ENCODE measurements at regions not wholly inside any gene's neighbourhood (a gene's known extent, or its start where the extent isn't known, plus 50 kb on each side); places are given as distances from the start of the nearest gene placed in this dataset.

GRCh38 chr18:51448949-51449348, 251.5 kb upstream of the MEX3C start:
- Mint-ChIP-seq H3K9me3 (ENCODE audit: unreplicated experiment) (no peaks in the 10 kb centered on the region), H3K27ac (ENCODE audit: unreplicated experiment) (no peak overlapping the region), H3K4me1 (ENCODE audit: unreplicated experiment) (no peaks in the 10 kb centered on the region), H3K4me3 (ENCODE audit: unreplicated experiment) (no peak overlapping the region), H3K27me3 (ENCODE audit: unreplicated experiment) (no peaks in the 10 kb centered on the region), H3K36me3 (ENCODE audit: low read depth, unreplicated experiment) (no peaks in the 10 kb centered on the region)
- no peak for DNase-seq (ENCODE audit: low spot score)
- no peak for TF ChIP-seq CTCF (IDR thresholded peaks at IDR 0.05; ENCODE audit: unreplicated experiment)

GRCh38 chr18:51453594-51453993, 256.1 kb upstream of the MEX3C start:
- no peak overlapping the region for H3K27ac Mint-ChIP-seq (ENCODE audit: unreplicated experiment)
- DNase-seq (ENCODE audit: low spot score) = no peak
- H3K36me3 Mint-ChIP-seq (ENCODE audit: low read depth, unreplicated experiment) = no peaks in the 10 kb centered on the region
- H3K4me1 Mint-ChIP-seq (ENCODE audit: unreplicated experiment) = no peaks in the 10 kb centered on the region
- TF ChIP-seq CTCF (IDR thresholded peaks at IDR 0.05; ENCODE audit: unreplicated experiment) = no peak
- peaks cover 2% of the 10 kb centered on the region for H3K27me3 Mint-ChIP-seq (ENCODE audit: unreplicated experiment)
- H3K9me3 Mint-ChIP-seq (ENCODE audit: unreplicated experiment) = no peaks in the 10 kb centered on the region
- H3K4me3 Mint-ChIP-seq (ENCODE audit: unreplicated experiment) = no peak overlapping the region

- H3K27ac Mint-ChIP-seq (ENCODE audit: unreplicated experiment) = no peak overlapping the region
- TF ChIP-seq CTCF (IDR thresholded peaks at IDR 0.05; ENCODE audit: unreplicated experiment) = no peak
- H3K4me1 Mint-ChIP-seq (ENCODE audit: unreplicated experiment) = peaks cover 7% of the 10 kb centered on the region
- H3K9me3 Mint-ChIP-seq (ENCODE audit: unreplicated experiment) = no peaks in the 10 kb centered on the region
- H3K27me3 Mint-ChIP-seq (ENCODE audit: unreplicated experiment) = peaks cover 2% of the 10 kb centered on the region
- H3K36me3 Mint-ChIP-seq (ENCODE audit: low read depth, unreplicated experiment) = no peaks in the 10 kb centered on the region
- DNase-seq (ENCODE audit: low spot score) = no peak
- H3K4me3 Mint-ChIP-seq (ENCODE audit: unreplicated experiment) = no peak overlapping the region
Observed at GRCh38 chr18:51458861-51459260, 261.4 kb upstream of the MEX3C start.

GRCh38 chr18:51461956-51462355, 264.5 kb upstream of the MEX3C start:
- Mint-ChIP-seq H3K27me3 (ENCODE audit: unreplicated experiment) (peaks cover 2% of the 10 kb centered on the region), H3K27ac (ENCODE audit: unreplicated experiment) (no peak overlapping the region), H3K36me3 (ENCODE audit: low read depth, unreplicated experiment) (no peaks in the 10 kb centered on the region), H3K9me3 (ENCODE audit: unreplicated experiment) (no peaks in the 10 kb centered on the region), H3K4me1 (ENCODE audit: unreplicated experiment) (peaks cover 7% of the 10 kb centered on the region), H3K4me3 (ENCODE audit: unreplicated experiment) (no peak overlapping the region)
- DNase-seq (ENCODE audit: low spot score) = no peak
- no peak for TF ChIP-seq CTCF (IDR thresholded peaks at IDR 0.05; ENCODE audit: unreplicated experiment)

- no peak overlapping the region for H3K4me3 Mint-ChIP-seq (ENCODE audit: unreplicated experiment)
- H3K36me3 Mint-ChIP-seq (ENCODE audit: low read depth, unreplicated experiment) = no peaks in the 10 kb centered on the region
- no peaks in the 10 kb centered on the region for H3K27me3 Mint-ChIP-seq (ENCODE audit: unreplicated experiment)
- TF ChIP-seq CTCF (IDR thresholded peaks at IDR 0.05; ENCODE audit: unreplicated experiment) = no peak
- no peak overlapping the region for H3K27ac Mint-ChIP-seq (ENCODE audit: unreplicated experiment)
- no peaks in the 10 kb centered on the region for H3K9me3 Mint-ChIP-seq (ENCODE audit: unreplicated experiment)
- H3K4me1 Mint-ChIP-seq (ENCODE audit: unreplicated experiment) = peaks cover 7% of the 10 kb centered on the region
- DNase-seq (ENCODE audit: low spot score) = no peak
Observed at GRCh38 chr18:51463483-51464136, 266.1 kb upstream of the MEX3C start.

All from endothelial cell (in vitro differentiated cells).